Astrocyte (in vitro differentiated cells and primary cell): ENCODE measurements at regions not wholly inside any gene's neighbourhood (a gene's known extent, or its start where the extent isn't known, plus 50 kb on each side); places are given as distances from the start of the nearest gene placed in this dataset.

ENCODE experiments used
- EZH2 ChIP-seq: IDR thresholded peaks from 2 replicates; pipeline ENCODE4 v1.6.1; 2012; ENCODE audit warnings: mild to moderate bottlenecking, low read length, inconsistent platforms; ENCODE audit not compliant: insufficient read depth
- TF ChIP-seq, protein P1 (sequence below): IDR thresholded peaks from 2 replicates; pipeline ENCODE4 v1.5.1; 2011; ENCODE audit warnings: low read depth, mild to moderate bottlenecking, inconsistent platforms, low read length, moderate library complexity; ENCODE audit not compliant: insufficient read depth

DNA sequence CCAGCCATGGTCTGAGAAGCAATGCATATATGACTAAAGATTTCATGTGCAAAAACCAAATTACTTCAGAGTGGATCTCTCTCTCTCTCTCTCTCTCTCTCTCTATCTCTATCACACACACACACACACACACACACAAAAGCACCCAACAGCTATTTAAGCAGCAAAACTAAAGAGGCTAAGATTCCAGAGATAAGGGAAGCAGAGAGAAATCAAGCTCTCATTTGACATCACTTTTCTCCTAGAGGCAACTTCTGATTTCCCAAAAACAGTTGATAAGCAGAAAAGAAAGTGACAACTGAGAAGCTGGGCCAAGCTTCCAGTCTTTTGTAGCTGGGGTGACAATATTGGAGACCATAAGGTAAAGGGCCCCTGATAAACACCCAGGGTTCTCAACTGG, 526.0 kb upstream of the NR2F2 start:
- TF ChIP-seq EZH2 = no peak
- TF ChIP-seq, protein P1, sequence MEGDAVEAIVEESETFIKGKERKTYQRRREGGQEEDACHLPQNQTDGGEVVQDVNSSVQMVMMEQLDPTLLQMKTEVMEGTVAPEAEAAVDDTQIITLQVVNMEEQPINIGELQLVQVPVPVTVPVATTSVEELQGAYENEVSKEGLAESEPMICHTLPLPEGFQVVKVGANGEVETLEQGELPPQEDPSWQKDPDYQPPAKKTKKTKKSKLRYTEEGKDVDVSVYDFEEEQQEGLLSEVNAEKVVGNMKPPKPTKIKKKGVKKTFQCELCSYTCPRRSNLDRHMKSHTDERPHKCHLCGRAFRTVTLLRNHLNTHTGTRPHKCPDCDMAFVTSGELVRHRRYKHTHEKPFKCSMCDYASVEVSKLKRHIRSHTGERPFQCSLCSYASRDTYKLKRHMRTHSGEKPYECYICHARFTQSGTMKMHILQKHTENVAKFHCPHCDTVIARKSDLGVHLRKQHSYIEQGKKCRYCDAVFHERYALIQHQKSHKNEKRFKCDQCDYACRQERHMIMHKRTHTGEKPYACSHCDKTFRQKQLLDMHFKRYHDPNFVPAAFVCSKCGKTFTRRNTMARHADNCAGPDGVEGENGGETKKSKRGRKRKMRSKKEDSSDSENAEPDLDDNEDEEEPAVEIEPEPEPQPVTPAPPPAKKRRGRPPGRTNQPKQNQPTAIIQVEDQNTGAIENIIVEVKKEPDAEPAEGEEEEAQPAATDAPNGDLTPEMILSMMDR = no peak
